Caco-2 (cell line): ENCODE measurements at regions not wholly inside any gene's neighbourhood (a gene's known extent, or its start where the extent isn't known, plus 50 kb on each side); places are given as distances from the start of the nearest gene placed in this dataset.

Experiments
- BruUV-seq: library from RNA; stranded (reverse); fragments of 400-500 nt; replicated peaks from 2 replicates; lab custom pipeline; 2021; lab: Mats Ljungman, UMichigan
- CTCF ChIA-PET: fragments of 300-600 bp; sonication (Branson Sonifier 250); formaldehyde crosslinking; loops from one replicate; lab custom pipeline; 2022; ENCODE audit warnings: antibody characterized with exemption; lab: Charles Lee
- POLR2A ChIA-PET: fragments of 300-600 bp; sonication (Branson Sonifier 250); formaldehyde crosslinking; loops from one replicate; lab custom pipeline; 2022; ENCODE audit warnings: antibody characterized with exemption; lab: Charles Lee
- DNase-seq, 2 experiments: peaks; one replicate each; pipeline versions ENCODE4 v3.0.0 to v3.0.0-alpha.2; 2020 to 2022
- H3K27me3 ChIP-seq: replicated peaks from 2 replicates; pipeline ENCODE4 v1.6.0; 2011; ENCODE audit warnings: low read length; ENCODE audit not compliant: control insufficient read depth, insufficient read depth
- H3K36me3 ChIP-seq: 2 replicates; pipeline ENCODE4 v1.5.1; 2011; ENCODE audit warnings: low read length; ENCODE audit not compliant: control insufficient read depth, insufficient read depth
- H3K4me1 ChIP-seq: fragments of 250-450 bp; sonication (Bioruptor Pico); 2 replicates; pipeline ENCODE4 v1.5.1; 2020; ENCODE audit warnings: mild to moderate bottlenecking
- H3K4me3 ChIP-seq: 2 replicates; pipeline ENCODE4 v1.5.1; 2011; ENCODE audit warnings: low read depth, mild to moderate bottlenecking, control low read depth, low read length
- H3K9me3 ChIP-seq: fragments of 250-450 bp; sonication (Bioruptor Pico); 2 replicates; pipeline ENCODE4 v1.5.1; 2020; ENCODE audit warnings: mild to moderate bottlenecking, moderate library complexity
- H3K27ac Mint-ChIP-seq: one replicate; pipeline ENCODE4 v1.8.0; 2022; ENCODE audit warnings: mixed read lengths; ENCODE audit not compliant: unreplicated experiment
- H3K27me3 Mint-ChIP-seq: one replicate; pipeline ENCODE4 v1.8.0; 2022; ENCODE audit warnings: mixed read lengths; ENCODE audit not compliant: insufficient read depth, unreplicated experiment
- H3K36me3 Mint-ChIP-seq: one replicate; pipeline ENCODE4 v1.8.0; 2022; ENCODE audit warnings: mild to moderate bottlenecking, mixed read lengths; ENCODE audit not compliant: insufficient read depth, unreplicated experiment
- H3K4me1 Mint-ChIP-seq: one replicate; pipeline ENCODE4 v1.8.0; 2022; ENCODE audit warnings: low read depth, mixed read lengths; ENCODE audit not compliant: unreplicated experiment
- H3K4me3 Mint-ChIP-seq: one replicate; pipeline ENCODE4 v1.8.0; 2022; ENCODE audit warnings: mild to moderate bottlenecking, moderate library complexity, mixed read lengths; ENCODE audit not compliant: unreplicated experiment
- H3K9me3 Mint-ChIP-seq: one replicate; pipeline ENCODE4 v1.8.0; 2022; ENCODE audit warnings: mixed read lengths; ENCODE audit not compliant: unreplicated experiment
- intact Hi-C: fragments of 100-400 bp; cut with micrococcal nuclease; formaldehyde crosslinking; loops from one replicate; pipeline ENCODE4 v1.10.0; 2022; ENCODE audit not compliant: unreplicated experiment
- TF ChIP-seq, protein P1 (sequence below), 2 experiments: fragments of 200-600 bp in 1 of 2; IDR thresholded peaks; 1 replicate in 1 of 2; 2 replicates in 1 of 2; pipeline versions ENCODE4 v1.5.1 to v1.8.0; 2011 to 2022; ENCODE audit warnings: antibody characterized with exemption in 1 of 2, control low read depth in 1 of 2, inconsistent platforms in 1 of 2, low read depth in 1 of 2, low read length in 1 of 2, mild to moderate bottlenecking in 1 of 2, moderate library complexity in 1 of 2; ENCODE audit not compliant: insufficient read depth in 1 of 2, severe bottlenecking in 1 of 2, unreplicated experiment in 1 of 2

DNA sequence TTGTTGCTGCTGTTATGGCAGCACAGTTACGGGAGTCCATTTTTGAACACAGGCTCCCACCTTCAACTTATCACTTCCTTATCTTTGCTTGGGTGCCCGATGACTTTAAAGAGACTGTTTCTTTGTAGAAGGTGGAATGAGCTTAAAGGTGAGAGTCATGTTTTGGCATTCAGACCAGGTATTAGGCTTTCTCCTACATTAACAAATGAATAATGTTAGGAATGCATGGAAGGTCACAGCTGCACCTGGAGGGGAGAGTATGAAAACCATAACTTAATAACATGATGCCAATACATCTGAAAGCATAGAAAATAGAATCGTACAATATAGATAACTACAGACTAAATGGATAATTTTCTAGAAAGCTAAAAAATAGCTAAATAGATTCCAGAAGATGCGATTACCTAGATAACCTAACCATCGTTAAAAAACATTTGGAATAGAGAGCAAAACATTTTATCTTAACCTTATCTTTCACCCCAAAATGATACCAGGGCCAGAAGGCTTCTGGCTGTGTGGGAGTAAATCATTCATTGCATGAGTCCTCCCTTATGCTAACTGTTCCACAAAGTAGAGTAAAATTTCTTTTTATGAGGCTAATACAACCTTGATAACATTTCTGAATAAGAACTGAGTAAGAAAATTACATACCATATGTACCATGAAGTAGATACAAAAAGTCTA, 126.2 kb upstream of the ADCY2 start:
- Mint-ChIP-seq H3K27ac (no peak overlapping the region), H3K27me3 (peaks cover 14% of the 10 kb centered on the region), H3K9me3 (no peaks in the 10 kb centered on the region), H3K4me1 (no peaks in the 10 kb centered on the region), H3K4me3 (no peak overlapping the region), H3K36me3 (no peaks in the 10 kb centered on the region)
- ChIA-PET POLR2A (no interaction called here), CTCF (no interaction called here)
- no peaks in the 10 kb centered on the region for H3K4me1 ChIP-seq
- H3K4me3 ChIP-seq: no peak overlapping the region
- no TSS peak for BruUV-seq
- intact Hi-C loops: no loop called here
- no peaks in the 10 kb centered on the region for H3K27me3 ChIP-seq
- H3K9me3 ChIP-seq: no peaks in the 10 kb centered on the region
- TF ChIP-seq, protein P1, sequence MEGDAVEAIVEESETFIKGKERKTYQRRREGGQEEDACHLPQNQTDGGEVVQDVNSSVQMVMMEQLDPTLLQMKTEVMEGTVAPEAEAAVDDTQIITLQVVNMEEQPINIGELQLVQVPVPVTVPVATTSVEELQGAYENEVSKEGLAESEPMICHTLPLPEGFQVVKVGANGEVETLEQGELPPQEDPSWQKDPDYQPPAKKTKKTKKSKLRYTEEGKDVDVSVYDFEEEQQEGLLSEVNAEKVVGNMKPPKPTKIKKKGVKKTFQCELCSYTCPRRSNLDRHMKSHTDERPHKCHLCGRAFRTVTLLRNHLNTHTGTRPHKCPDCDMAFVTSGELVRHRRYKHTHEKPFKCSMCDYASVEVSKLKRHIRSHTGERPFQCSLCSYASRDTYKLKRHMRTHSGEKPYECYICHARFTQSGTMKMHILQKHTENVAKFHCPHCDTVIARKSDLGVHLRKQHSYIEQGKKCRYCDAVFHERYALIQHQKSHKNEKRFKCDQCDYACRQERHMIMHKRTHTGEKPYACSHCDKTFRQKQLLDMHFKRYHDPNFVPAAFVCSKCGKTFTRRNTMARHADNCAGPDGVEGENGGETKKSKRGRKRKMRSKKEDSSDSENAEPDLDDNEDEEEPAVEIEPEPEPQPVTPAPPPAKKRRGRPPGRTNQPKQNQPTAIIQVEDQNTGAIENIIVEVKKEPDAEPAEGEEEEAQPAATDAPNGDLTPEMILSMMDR (IDR thresholded peaks at IDR 0.05; ENCODE audit: insufficient read depth in 1 of 2, low read depth in 1 of 2, low read length in 1 of 2, severe bottlenecking in 1 of 2, unreplicated experiment in 1 of 2): no peak
- H3K36me3 ChIP-seq: no peaks in the 10 kb centered on the region
- DNase-seq: no peak

DNA sequence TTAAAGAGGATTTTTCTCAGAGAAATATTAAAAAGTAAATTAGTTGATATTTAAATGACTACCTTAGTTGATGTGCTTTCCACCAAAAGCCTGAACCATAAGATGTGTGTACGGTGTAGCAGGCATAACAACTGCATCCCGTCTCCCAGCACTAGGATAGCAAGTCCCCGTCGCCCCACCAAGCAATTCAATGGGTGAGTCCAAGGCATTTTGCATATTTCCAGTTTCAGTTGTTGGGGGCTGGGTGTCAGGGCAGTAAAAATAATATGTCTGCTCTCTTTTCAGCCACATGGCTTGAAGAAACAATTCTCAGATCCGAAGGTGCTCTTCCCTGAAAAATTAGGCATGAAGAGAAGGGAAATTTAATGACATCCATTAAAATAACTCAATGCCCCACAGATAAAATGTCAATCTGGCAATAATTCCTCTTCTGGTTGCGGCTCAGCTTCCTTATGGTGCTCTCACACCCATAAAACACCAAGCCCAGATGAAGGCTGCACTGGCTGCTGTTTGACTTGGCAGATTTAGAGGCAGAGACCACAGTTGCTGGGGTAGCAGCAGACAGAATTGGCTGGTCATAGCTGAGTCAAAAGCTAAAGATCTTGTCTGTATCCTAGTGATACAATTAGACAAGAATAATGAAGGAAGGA, 124.4 kb upstream of the ADCY2 start:
- H3K27me3 ChIP-seq: no peaks in the 10 kb centered on the region
- no peaks in the 10 kb centered on the region for H3K9me3 ChIP-seq
- Mint-ChIP-seq H3K9me3 (no peaks in the 10 kb centered on the region), H3K27me3 (peaks cover 9% of the 10 kb centered on the region), H3K36me3 (no peaks in the 10 kb centered on the region), H3K4me1 (no peaks in the 10 kb centered on the region), H3K4me3 (no peak overlapping the region), H3K27ac (no peak overlapping the region)
- no TSS peak for BruUV-seq
- no peaks in the 10 kb centered on the region for H3K36me3 ChIP-seq
- no peaks in the 10 kb centered on the region for H3K4me1 ChIP-seq
- DNase-seq: no peak
- no peak overlapping the region for H3K4me3 ChIP-seq
- TF ChIP-seq, protein P1 (IDR thresholded peaks at IDR 0.05; ENCODE audit: insufficient read depth in 1 of 2, low read depth in 1 of 2, low read length in 1 of 2, severe bottlenecking in 1 of 2, unreplicated experiment in 1 of 2): no peak
- POLR2A ChIA-PET: no interaction called here
- intact Hi-C loops: no loop called here
- CTCF ChIA-PET: no interaction called here

DNA sequence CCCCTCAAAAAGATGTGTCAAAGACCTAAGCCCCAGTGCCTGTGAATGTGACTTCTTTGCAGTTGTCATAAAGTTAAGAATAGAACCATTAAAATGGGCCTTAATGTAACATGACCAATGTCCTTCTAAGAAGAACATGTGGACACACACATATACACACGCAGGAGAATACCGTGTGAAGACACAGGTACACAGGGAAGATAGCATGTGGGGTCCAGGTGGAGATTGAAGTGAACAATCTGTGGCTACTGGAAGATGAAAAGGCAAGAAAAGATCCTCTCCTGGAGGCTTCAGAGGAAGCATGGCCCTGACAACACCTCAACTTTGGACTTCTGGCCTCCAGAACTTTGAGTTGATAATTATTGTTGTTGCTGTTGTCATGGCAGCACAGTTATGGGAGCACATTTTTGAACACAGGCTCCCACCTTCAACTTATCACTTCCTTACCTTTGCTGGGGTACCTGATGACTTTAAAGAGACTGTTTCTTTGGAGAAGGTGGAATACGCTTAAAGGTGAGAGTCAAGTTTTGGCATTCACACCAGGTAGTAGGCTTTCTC, 123.5 kb upstream of the ADCY2 start:
- no peaks in the 10 kb centered on the region for H3K4me1 Mint-ChIP-seq
- H3K4me3 Mint-ChIP-seq: no peak overlapping the region
- ChIA-PET POLR2A (no interaction called here), CTCF (no interaction called here)
- no peak for DNase-seq
- no peak overlapping the region for H3K4me3 ChIP-seq
- H3K36me3 ChIP-seq: no peaks in the 10 kb centered on the region
- no peaks in the 10 kb centered on the region for H3K27me3 ChIP-seq
- H3K4me1 ChIP-seq: no peaks in the 10 kb centered on the region
- intact Hi-C loops: no loop called here
- peaks cover 9% of the 10 kb centered on the region for H3K27me3 Mint-ChIP-seq
- H3K9me3 ChIP-seq: no peaks in the 10 kb centered on the region
- no peaks in the 10 kb centered on the region for H3K9me3 Mint-ChIP-seq
- H3K36me3 Mint-ChIP-seq: no peaks in the 10 kb centered on the region
- BruUV-seq: no TSS peak
- no peak overlapping the region for H3K27ac Mint-ChIP-seq
- TF ChIP-seq, protein P1 (IDR thresholded peaks at IDR 0.05; ENCODE audit: insufficient read depth in 1 of 2, low read depth in 1 of 2, low read length in 1 of 2, severe bottlenecking in 1 of 2, unreplicated experiment in 1 of 2): no peak
